ENCODE measurements at regions not wholly inside any gene's neighbourhood (a gene's known extent, or its start where the extent isn't known, plus 50 kb on each side); places are given as distances from the start of the nearest gene placed in this dataset.
A peak's percentile ranks its signal among the peaks of the same experiment; 100 is the strongest.

DNA sequence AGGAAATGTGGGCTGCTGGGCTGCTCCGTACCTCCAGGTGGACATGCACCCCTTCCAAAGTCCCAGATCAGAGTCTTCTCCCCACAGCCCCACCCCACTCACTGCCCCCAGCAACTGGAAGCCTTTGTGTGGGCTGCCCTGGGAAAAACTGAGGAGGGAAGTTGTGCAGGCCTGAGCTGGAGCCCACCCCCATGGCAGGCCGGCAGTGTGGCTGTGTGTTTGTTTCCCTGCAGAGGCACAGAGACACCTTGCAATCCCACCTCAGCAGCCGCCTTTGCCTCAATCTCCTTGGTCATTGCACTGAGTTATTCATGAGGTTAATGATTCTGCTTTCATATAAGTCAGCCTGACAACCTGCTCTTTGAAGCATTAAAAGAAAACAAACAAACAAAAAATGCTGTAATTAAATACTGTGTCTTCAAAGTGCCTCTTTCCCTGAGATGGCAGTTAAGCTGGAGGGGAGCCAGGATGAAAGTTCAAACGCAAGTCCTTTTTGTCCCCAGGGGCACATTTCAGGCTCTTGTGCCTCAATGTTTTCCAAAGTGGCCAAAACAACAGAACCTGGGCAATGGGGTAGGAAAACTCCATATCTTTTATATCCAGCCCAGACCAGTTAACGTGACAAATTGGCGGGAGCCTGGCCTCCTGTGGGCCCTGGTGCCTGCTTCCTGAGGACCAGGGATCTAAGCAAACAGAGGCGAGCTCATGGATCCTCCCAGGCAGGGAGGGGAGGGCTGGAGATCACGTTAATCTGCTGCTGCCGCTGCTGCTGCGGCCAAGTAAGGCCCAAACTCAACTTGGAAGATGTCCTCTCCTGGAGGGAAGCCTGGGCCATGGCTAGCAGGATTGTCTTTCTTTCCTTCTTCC lies 51.9 kb upstream of the TSPAN11 start:
- peak; percentile 73 for DNase-seq

GRCh38 chr12:30870491-30871265 lies 55.9 kb upstream of the TSPAN11 start:
- no peak for DNase-seq

DNA sequence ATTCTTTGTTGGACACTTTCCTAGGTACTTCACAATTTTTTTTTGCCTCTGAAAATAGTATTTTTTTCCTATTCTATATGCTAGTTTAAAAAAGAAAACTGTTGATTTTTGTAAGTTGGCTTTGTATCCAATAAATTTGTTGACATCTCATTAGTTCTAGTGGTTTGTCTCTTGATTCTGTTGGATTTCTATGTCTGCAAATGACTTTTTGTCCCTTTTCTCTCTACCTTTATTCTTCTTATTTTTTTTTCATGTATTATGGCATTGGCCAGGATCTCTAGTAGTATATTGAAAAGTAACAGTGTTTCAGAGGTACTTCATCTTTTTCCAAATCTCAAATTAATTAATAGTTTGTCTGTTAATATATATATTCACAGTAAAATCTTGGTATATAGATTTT lies 59.1 kb upstream of the TSPAN11 start:
- DNase-seq = no peak

DNA sequence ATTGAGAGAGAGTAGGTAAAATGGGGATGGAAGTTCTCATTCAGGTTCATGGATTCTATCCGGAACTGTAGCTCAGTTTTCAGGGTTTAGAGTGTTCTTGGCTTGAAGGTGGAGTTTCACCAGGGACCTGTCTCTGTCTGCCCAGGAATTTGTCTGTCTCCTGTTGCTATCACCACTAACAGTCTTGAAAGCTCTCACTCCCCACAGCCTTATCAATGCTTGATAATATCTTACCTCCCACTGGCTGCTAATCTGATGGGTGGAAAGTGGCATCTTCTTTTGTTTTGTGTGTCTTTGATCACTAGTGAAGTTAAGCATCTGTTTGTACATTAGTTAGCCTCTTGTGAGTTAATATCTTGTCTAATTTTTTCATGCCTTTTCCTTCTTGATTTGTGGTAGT lies 60.3 kb upstream of the TSPAN11 start:
- no peak for DNase-seq

DNA sequence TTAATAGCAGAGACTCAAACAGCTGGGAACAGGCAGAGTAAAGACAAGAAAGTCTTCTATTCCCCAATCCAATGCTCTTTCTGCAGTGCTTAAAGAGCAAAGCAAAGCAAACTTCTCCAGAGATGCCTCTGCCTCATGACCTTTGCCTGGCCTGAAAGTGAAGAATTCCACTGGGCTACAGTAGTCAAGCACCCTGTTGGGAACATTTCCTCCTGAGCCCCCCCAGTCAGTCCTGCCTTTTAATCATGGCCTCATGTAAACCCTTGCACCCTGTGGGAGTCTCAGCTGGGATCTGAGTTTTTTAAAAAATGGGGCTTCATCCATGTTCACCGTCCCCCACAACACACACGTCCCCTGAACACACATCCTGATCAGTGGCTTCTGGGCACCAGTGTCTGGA lies 62.7 kb upstream of the TSPAN11 start:
- DNase-seq = no peak

DNA sequence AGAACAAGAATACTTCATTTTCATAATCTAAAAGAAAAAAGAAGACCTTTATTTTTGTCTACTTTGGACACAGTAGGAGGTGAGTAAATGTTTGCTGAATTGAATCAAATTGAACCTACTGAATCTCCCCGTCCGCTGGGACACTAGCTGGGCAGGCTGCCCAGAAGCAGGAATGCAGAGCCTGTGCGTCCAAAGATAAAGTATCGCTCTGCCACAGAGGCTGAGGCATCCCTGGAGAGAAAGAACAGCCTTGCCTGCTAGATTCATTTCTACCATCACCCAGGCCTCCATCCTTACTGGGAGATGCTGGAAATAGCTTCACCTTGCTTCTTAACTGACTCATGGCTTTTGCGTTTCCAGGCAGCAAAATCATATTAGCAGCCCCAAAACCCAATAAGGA lies 64.1 kb upstream of the TSPAN11 start:
- DNase-seq = no peak

- DNase-seq = no peak
These were observed 67.3 kb upstream of the TSPAN11 start for GRCh38 chr12:30859226-30859625.

GRCh38 chr12:30858471-30858870 lies 68.1 kb upstream of the TSPAN11 start:
- no peak for DNase-seq

DNA sequence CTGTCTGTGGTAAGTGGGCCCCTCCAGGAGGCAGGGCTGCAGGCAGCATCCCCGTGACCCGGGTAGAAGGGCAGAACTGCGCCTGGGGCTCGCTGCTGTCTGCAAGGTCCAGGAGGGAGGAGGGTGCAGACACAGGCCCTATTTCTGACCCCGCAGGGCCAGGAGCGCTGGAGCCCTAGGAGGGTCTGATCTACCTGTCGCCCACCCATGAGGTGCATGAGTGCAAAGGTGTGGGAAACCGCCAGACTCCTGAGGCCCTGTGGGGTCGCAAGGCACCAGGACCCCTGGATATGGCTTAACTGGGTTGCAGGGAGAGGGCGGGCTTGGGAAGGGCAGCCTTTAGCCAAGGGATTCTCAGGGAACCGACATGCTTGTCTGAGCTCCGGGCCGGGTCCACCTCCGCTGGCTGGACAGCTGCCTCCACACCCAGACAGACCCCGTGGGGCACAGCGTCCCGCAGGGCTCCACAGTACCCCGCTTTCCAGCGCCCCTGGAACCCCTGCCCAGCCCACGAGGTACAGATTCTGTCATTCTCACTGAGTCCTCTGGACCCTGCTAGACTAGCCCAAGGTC lies 72.9 kb upstream of the TSPAN11 start:
- no peak for DNase-seq

DNA sequence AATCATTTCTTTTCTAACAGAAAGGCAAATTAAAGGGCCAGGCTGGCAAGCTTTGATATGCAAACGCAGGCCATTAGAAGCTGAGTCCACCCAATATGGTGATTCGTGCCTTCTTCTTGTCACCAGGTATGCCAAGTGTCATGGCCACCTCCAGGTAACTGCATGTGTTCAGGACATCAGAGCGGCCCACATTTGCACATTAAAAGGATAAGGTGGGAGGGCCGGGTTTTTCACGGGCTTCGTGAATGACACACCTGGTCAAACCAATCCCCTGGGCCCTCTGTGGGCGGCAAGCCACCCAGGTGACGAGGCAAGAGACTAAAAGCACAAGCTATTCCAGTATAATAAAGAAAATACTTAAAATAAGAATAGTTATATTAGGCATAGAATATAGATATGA lies 75.9 kb upstream of the TSPAN11 start:
- no peak for DNase-seq

DNA sequence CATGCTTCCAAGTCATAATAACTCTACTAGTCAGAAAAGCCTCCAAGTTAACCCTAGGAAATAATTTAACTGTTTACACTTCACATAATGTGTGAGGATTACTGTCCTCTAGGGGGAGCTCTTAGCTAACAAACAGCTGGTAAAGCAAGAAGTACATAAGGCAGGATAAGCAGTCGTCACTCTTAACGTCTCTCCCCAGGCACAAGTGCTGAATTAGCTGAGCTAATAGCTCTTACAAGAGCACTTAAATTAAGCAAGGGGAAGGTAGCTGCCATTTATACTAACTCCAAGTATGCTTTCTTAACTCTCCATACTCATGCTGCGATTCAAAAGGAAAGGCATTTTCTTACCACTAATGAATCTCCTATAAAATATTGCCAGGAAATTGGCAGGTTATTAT lies 79.3 kb upstream of the TSPAN11 start:
- DNase-seq = no peak

GRCh38 chr12:30846776-30847175 lies 79.8 kb upstream of the TSPAN11 start:
- no peak for DNase-seq

DNA sequence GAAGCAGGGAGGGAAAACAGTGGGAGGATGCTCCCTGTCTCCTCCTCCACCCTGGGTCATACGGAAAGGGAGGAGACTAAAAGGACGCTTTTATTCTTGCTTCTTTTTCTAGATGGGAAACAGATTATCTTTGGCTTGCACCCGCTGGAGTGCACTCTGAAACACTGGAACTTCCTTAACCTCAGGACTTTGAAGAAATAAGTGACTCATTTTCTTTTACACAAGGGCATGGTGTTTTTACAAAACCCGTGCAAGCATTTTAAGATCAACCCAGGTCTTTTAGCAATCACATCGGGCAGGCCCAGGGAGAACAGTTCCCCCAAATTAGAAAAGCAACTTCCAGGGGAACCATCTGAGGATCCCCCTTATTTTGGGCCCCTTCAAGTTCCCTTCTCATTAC lies 80.9 kb upstream of the TSPAN11 start:
- DNase-seq = no peak

DNA sequence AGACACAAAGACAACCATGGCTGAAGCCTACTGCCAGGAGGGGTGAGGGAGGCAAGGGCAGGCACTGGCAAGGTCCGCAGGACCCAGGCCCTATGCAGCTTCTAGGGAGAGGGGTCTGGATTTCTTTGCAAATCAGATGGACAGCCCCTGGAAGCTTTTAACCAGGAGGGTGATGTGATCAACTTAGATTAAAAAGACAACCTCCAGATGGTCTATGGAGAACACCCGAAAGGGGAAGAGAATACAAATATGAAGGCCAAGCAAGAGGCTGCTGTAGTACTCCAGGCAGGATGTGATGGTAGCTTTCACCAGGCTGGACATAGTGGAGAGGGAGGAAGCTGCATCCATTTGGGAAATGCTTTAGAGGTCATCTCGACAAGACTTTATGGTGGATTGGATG lies 83.3 kb upstream of the TSPAN11 start:
- DNase-seq = no peak

DNA sequence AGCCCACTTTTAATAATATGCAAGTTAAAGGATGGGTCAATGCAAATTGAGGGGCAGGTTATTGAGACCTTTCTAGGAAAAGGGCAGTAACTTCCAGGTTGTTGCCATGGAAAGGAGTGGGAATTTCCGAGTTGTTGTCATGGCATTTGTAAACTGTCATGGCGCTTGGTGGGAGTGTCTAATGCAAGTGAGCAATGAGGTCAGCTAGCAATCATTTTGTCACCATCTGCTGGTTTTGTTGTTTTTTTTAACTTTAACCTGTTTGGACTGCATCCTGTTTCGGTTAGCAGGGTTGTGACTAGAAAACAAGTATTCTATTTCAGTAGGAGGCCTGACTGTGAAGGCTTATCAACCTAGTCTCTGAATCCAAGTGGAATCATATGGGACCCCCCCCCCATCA lies 85.8 kb upstream of the TSPAN11 start:
- no peak for DNase-seq

DNA sequence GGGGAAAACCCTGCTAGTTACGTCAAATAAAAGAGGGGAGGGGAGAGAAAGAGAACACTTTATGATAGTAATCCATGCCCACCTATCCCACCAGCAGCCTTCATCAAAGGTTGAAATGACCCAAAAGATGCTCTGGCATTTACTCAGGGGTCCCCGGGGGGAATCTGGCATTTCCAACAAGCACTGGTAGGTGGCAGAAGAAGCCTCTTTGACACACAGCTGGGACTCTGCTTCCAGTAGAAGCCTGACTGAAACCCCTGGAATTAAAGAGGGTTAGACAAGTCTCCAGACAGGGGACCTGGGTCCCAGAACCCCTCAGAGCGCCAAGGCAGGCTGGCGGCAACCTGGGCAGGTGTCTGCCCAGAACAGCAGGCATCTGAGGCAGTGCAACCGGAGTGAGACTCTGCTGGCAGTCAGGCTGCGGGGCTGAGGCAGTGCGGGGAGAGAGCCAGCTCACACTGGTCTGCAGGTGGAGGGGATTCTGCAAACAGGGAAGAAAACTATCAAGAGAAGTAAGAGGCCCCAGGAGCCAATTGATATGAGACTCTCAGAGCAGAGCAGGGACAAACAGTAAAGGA lies 85.0 kb upstream of the CAPRIN2 start:
- DNase-seq = no peak

- DNase-seq = no peak
These were observed 82.8 kb upstream of the CAPRIN2 start for GRCh38 chr12:30837595-30837994.

DNA sequence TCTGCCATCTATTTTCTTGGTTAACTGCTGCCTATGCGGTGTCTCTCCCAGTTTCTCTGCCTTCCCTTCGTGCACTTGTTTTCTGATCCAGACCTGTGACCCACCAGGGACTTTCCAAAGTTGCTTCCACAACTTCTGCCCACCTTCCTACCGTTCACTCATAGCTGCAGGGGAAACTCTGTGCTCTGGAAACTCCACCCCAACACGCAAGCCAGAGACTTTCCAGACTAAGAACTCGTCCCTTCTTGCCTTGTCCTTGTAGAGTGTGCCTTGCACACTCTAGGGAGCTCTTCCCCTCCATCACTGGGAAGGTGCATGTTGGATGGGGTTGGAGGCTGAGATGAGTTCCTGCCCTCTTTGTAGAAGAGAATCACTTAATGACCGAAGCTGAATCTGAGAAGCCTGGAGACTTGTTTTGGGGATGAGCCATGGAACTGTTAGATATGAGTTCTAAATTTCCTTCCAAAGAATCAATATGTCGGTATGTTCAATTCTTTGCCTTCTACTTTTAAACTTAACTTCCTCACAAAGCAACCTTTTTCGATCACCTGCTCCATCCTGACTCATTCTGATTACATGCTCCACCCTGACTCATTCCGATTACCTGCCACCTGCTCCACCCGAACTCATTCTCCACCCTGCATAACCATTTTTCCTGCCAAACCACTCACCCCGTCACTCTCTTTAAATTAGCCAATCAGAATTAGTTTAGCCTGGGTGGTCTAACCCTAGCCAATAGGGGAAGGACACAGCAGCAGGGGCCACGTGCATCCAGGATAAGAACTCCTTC lies 82.1 kb upstream of the CAPRIN2 start:
- no peak for DNase-seq

DNA sequence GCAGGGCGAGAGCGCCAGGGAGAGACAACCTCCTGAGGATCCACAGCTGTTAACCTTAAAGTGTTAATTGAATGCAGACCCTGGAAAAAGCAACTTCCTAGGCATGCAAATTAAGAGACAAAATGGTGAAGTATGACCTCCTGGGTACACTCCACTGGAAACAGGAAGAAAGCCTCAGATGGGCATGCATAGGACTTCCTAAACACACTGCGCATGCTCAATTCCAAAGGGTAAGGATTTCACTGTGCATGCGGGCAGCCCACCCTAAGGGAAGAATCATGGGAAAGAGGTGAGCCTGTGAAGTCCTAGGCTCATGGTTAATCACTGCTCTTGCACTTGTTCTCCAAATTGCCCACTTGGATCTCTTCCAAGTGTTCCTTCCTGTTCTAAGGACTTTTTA lies 80.5 kb upstream of the CAPRIN2 start:
- no peak for DNase-seq

DNA sequence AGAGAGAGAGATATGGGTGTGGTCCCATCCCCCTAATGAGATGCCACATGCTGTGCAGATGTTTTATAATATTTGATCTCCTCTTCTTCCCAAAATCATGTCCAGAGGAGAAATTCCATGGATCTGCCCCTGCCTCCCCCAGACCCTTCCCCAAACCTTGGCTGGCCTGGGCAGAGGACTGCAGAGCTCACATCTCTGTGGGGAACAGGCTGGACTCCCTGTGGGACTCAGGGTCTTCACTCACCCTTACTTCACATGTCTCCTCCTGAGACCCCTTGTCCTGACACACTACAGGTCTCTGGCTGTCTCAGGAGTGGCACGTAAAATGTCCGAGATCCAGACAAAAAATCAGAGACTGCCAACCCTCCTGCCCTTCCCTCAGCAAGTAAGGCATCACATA lies 76.0 kb upstream of the CAPRIN2 start:
- DNase-seq = no peak

DNA sequence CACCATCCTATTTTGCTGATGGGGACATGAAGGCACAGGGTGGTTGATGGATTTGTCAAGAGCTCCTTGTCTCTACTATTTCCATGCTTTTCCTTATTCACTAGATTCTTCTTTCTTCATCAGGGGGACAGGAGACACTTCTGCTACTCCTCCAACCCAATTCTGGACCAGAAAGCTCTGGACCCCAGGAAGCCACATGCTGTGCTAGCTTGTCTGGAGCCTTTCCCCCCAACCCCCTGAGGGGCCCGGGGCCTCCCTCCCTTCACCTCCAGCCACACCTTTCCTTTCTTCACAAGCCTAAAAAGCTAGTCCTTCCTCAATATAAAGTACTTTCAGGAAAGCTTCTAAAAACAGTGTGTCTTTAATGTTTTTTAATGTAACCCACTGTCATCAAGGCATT lies 75.1 kb upstream of the CAPRIN2 start:
- no peak for DNase-seq

DNA sequence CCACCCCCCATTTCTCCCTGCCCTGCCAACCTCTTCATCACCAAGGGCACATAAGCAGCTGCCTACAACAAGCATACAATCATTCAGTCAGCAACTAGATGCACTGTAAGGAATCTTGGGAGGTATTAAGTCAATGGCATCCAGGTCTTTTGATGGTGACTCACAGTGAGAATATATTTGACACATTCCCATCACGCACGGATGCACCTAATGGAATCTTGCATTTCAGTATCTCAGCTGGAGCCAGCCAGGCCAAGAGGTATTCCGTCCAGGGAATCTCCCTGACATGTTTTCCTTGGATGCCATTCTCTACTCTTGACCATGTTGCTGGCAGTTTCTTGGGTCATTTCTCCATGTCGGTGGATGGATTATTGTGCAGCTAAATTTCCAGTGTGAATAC lies 73.9 kb upstream of the CAPRIN2 start:
- DNase-seq = no peak

Measured in renal pelvis (tissue), 1 donor.